OCI-LY1 (cell line): ENCODE measurements at regions not wholly inside any gene's neighbourhood (a gene's known extent, or its start where the extent isn't known, plus 50 kb on each side); places are given as distances from the start of the nearest gene placed in this dataset.

ENCODE experiments used
- EZH2 ChIP-seq: fragments of 200-600 bp; sonication (generic), shearing (Covaris generic); IDR thresholded peaks from 2 replicates; pipeline ENCODE4 v1.8.0; 2017; ENCODE audit warnings: borderline replicate concordance, mixed run types, mild to moderate bottlenecking, antibody characterized with exemption, low read length, moderate library complexity, mixed read lengths
- TF ChIP-seq, protein P1 (sequence below): fragments of 200-600 bp; sonication (generic), shearing (Covaris generic); IDR thresholded peaks from 2 replicates; pipeline ENCODE4 v1.5.1; 2017; ENCODE audit warnings: mild to moderate bottlenecking, antibody characterized with exemption, low read length, moderate library complexity, mixed read lengths

DNA sequence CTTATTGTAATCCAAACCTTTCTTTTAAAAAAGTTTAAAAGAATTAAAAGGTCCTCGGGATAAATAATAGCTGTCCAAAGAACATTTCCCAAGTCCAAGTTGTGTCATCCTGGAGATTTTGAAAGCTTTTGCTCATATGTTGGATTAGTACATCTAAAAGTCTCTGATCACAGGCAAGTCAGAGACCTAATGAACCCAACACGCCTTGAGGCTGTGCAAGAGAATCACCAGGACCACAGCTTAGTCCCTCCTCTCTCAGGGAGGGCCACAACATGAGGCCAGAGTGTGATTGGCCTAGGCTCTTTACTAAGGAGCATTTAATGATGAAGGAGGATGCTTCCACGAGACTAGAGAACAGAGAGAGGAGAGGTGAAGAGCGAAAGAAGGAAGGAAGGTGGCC, 98.7 kb upstream of the OR5AK2 start:
- TF ChIP-seq, protein P1, sequence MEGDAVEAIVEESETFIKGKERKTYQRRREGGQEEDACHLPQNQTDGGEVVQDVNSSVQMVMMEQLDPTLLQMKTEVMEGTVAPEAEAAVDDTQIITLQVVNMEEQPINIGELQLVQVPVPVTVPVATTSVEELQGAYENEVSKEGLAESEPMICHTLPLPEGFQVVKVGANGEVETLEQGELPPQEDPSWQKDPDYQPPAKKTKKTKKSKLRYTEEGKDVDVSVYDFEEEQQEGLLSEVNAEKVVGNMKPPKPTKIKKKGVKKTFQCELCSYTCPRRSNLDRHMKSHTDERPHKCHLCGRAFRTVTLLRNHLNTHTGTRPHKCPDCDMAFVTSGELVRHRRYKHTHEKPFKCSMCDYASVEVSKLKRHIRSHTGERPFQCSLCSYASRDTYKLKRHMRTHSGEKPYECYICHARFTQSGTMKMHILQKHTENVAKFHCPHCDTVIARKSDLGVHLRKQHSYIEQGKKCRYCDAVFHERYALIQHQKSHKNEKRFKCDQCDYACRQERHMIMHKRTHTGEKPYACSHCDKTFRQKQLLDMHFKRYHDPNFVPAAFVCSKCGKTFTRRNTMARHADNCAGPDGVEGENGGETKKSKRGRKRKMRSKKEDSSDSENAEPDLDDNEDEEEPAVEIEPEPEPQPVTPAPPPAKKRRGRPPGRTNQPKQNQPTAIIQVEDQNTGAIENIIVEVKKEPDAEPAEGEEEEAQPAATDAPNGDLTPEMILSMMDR = no peak
- TF ChIP-seq EZH2 = no peak
